C1 segment of cervical spinal cord (tissue), 14 donors: ENCODE measurements at regions not wholly inside any gene's neighbourhood (a gene's known extent, or its start where the extent isn't known, plus 50 kb on each side); places are given as distances from the start of the nearest gene placed in this dataset.

Experiments used
- DNase-seq, 14 donors: peaks; one replicate each; lab custom pipeline; 2025; lab: John Stamatoyannopoulos, UW

DNA sequence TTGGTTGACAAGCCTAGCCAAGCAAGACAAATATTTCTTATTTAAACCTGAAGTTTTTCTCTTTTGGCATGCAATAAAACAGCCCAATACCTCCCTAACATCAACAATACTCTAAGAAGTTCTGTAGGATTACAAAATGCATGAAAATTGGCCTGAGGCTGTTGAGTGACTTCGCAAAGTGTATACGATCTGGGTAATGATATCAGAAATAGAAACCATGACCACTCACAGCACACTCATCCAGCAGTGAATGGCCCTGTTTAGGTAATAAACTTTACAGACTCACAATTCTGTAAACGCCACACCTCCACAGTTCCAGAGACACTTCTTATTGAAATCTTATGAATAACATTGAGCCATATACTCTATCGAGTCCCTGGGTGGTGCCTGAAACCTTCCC, 83.0 kb upstream of the NAALADL2 start:
- no peak for DNase-seq

GRCh38 chr3:174776636-174777035, 82.5 kb upstream of the NAALADL2 start:
- DNase-seq, result no peak

GRCh38 chr3:174777813-174778212, 81.3 kb upstream of the NAALADL2 start:
- DNase-seq, result no peak

DNA sequence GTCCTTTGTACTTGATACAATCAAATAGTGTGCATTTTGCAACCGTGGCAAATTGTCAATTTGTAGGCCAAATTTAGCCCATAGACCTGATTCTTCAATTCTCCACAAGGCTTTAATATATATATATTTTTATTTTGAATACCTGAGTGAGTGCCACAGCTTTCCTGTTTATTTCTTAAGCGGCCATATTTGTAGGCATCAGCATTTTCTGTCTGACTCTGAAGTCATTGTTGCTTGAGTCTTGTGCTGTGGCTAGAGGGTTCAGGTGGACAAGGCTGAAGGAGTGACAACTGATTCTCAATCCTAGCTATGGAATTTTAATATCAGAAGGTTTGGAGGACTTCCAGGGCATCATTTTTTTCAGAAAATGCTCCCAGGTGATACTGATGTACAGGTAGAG, 75.6 kb upstream of the NAALADL2 start:
- DNase-seq, result no peak

GRCh38 chr3:174784206-174784934, 74.8 kb upstream of the NAALADL2 start:
- no peak for DNase-seq

DNA sequence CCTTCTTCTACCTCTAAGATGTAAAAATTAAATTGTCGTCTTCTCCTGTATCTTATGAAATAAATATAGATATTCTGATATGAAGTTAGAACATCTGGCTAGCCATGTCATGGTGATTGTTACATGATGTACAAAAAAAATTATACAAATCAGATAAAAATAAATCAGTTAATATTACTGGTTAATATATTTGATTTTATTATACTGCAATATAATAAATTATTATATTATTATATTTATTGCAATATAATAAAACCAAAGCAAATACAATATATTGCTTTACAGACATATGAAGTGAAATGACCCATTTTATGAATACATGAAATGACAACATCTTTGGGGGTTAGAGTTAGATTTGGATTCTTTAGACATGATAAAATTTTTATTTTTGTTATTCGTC, 72.3 kb upstream of the NAALADL2 start:
- no peak for DNase-seq

GRCh38 chr3:174791161-174791560, 68.0 kb upstream of the NAALADL2 start:
- no peak for DNase-seq

GRCh38 chr3:174792864-174793263, 66.3 kb upstream of the NAALADL2 start:
- no peak for DNase-seq
